ENCODE measurements at regions not wholly inside any gene's neighbourhood (a gene's known extent, or its start where the extent isn't known, plus 50 kb on each side); places are given as distances from the start of the nearest gene placed in this dataset.
A peak's percentile ranks its signal among the peaks of the same experiment; 100 is the strongest.

GRCh38 chr18:51478908-51479307 lies 281.4 kb upstream of the MEX3C start:
- Histone ChIP-seq H3K79me2 (ENCODE audit: control insufficient read depth, insufficient read depth, low read length) (no peaks in the 10 kb centered on the region), H2AFZ (ENCODE audit: low read depth, low read length) (no peak overlapping the region), H3K27me3 (ENCODE audit: control insufficient read depth in 2 of 2, insufficient read depth in 2 of 2, low read length in 2 of 2) (no peaks in the 10 kb centered on the region), H3K36me3 (ENCODE audit: control insufficient read depth, insufficient read depth, low read length) (no peaks in the 10 kb centered on the region), H3K9ac (ENCODE audit: insufficient read depth in 1 of 2, low read depth in 2 of 2, low read length in 2 of 2) (no peak overlapping the region), H3K27ac (ENCODE audit: extremely low read depth, low read depth, low read length) (no peak overlapping the region), H4K20me1 (replicated peaks; ENCODE audit: control insufficient read depth, insufficient read depth, low read length) (no peaks in the 10 kb centered on the region), H3K9me1 (ENCODE audit: control insufficient read depth, insufficient read depth, low read length) (no peaks in the 10 kb centered on the region), H3K4me1 (replicated peaks in 1 of 2; ENCODE audit: control insufficient read depth in 2 of 2, insufficient read depth in 2 of 2, low read length in 2 of 2) (no peaks in the 10 kb centered on the region), H3K4me2 (ENCODE audit: insufficient read depth, low read length) (no peak overlapping the region), H3K9me3 (replicated peaks; ENCODE audit: control insufficient read depth, insufficient read depth, low read depth, low read length) (no peaks in the 10 kb centered on the region), H3K4me3 (no peak overlapping the region)
- TF ChIP-seq MCM5 (IDR thresholded peaks at IDR 0.05; ENCODE audit: low read depth) (no peak), POLR2G (IDR thresholded peaks at IDR 0.05; ENCODE audit: low read depth, low read length) (no peak)
- in situ Hi-C loops (cut with MboI) (no loop called here), intact Hi-C loops (cut with micrococcal nuclease) (no loop called here)
- WGBS (ENCODE audit: insufficient coverage, low coverage, missing lambda C conversion rate), result 2% methylated on average over 6 of the region's 6 CpGs
- BruUV-seq (replicated peaks), result no TSS peak
- FAIRE-seq, result no peak
- no peak for ATAC-seq
- ChIA-PET CTCF (ENCODE audit: low intra/inter-chr PET ratio) (no interaction called here), POLR2A (no interaction called here)
- no peak for DNase-seq (ENCODE audit: extremely low read depth in 1 of 4, low spot score in 3 of 4)

DNA sequence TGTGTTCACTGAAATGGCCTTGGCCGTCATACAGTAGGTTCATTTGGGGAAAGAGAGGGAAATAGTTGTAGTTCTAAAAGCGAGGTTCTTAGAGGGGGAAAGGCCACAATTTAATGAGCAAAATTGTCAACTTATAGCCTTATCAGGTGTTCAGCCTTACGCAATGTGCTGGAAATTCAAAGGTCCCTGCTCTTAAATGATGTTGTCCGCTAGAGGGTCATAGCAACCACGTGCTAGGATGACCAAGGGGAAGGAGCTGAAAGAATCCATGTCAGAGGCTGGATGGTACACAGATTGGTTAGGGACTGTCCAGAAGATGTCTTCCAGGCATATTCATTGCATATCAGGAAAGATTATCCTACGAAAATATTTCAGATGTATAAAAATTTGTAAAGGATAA lies 282.3 kb upstream of the MEX3C start:
- in situ Hi-C loops (cut with MboI), result no loop called here
- H3K36me3 ChIP-seq (ENCODE audit: control insufficient read depth, insufficient read depth, low read length), result no peaks in the 10 kb centered on the region
- no peaks in the 10 kb centered on the region for H3K4me1 ChIP-seq (replicated peaks in 1 of 2; ENCODE audit: control insufficient read depth in 2 of 2, insufficient read depth in 2 of 2, low read length in 2 of 2)
- no peak overlapping the region for H3K4me3 ChIP-seq
- H3K79me2 ChIP-seq (ENCODE audit: control insufficient read depth, insufficient read depth, low read length), result no peaks in the 10 kb centered on the region
- H3K27ac ChIP-seq (ENCODE audit: extremely low read depth, low read depth, low read length), result no peak overlapping the region
- no peak overlapping the region for H3K4me2 ChIP-seq (ENCODE audit: insufficient read depth, low read length)
- no TSS peak for BruUV-seq (replicated peaks)
- H3K27me3 ChIP-seq (ENCODE audit: control insufficient read depth in 2 of 2, insufficient read depth in 2 of 2, low read length in 2 of 2), result no peaks in the 10 kb centered on the region
- 0 out of 3 replicates have a peak, but pooled peaks have one; percentile 37 for ATAC-seq
- FAIRE-seq, result no peak
- H3K9ac ChIP-seq (ENCODE audit: insufficient read depth in 1 of 2, low read depth in 2 of 2, low read length in 2 of 2), result no peak overlapping the region
- intact Hi-C loops (cut with micrococcal nuclease), result no loop called here
- 7% methylated on average over 6 of the region's 6 CpGs for WGBS (ENCODE audit: insufficient coverage, low coverage, missing lambda C conversion rate)
- H4K20me1 ChIP-seq (replicated peaks; ENCODE audit: control insufficient read depth, insufficient read depth, low read length), result no peaks in the 10 kb centered on the region
- ChIA-PET POLR2A (no interaction called here), CTCF (ENCODE audit: low intra/inter-chr PET ratio) (no interaction called here)
- H2AFZ ChIP-seq (ENCODE audit: low read depth, low read length), result no peak overlapping the region
- H3K9me3 ChIP-seq (replicated peaks; ENCODE audit: control insufficient read depth, insufficient read depth, low read depth, low read length), result no peaks in the 10 kb centered on the region
- DNase-seq (ENCODE audit: extremely low read depth in 1 of 4, low spot score in 3 of 4), result peak in 1 of 4 experiments; percentile 2
- H3K9me1 ChIP-seq (ENCODE audit: control insufficient read depth, insufficient read depth, low read length), result no peaks in the 10 kb centered on the region
- TF ChIP-seq ZNF41 (CRISPR knock-in tag; conservative IDR thresholded peaks at IDR 0.05) (no peak), PCBP1 (IDR thresholded peaks at IDR 0.05; ENCODE audit: low read depth, low read length, poor library complexity, severe bottlenecking) (no peak), TRIM24 (IDR thresholded peaks at IDR 0.05) (peak in 1 of 2 experiments; percentile 43; a peak in 1 of 4 replicates), YY1 (IDR thresholded peaks at IDR 0.05; ENCODE audit: borderline replicate concordance in 1 of 3, control insufficient read depth in 1 of 3, extremely low read depth in 1 of 3, insufficient read depth in 3 of 3, insufficient read length in 1 of 3, insufficient replicate concordance in 2 of 3, low read depth in 1 of 3, low read length in 2 of 3) (no peak), CEBPB (tag; IDR thresholded peaks at IDR 0.05) (peak; percentile 48; the same call in 1 of the 2 replicates), ATF2 (CRISPR knock-in tag; IDR thresholded peaks at IDR 0.05) (no peak), E4F1 (CRISPR knock-in tag; IDR thresholded peaks at IDR 0.05; ENCODE audit: borderline replicate concordance) (no peak), ZSCAN32 (CRISPR knock-in tag; IDR thresholded peaks at IDR 0.05) (no peak)
- TF ChIP-seq, protein P1, sequence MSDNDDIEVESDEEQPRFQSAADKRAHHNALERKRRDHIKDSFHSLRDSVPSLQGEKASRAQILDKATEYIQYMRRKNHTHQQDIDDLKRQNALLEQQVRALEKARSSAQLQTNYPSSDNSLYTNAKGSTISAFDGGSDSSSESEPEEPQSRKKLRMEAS (CRISPR knock-in tag; IDR thresholded peaks at IDR 0.05), result no peak

Measured in K562 (cell line).